Non-pigmented ciliary epithelial cell (primary cell): ENCODE measurements at regions not wholly inside any gene's neighbourhood (a gene's known extent, or its start where the extent isn't known, plus 50 kb on each side); places are given as distances from the start of the nearest gene placed in this dataset.
A peak's percentile ranks its signal among the peaks of the same experiment; 100 is the strongest.
"Not testable (repeated sequence)": the region's sequence is repeated elsewhere in the genome, so short reads cannot be mapped to it uniquely, and the experiment has no call there.

Source experiments
- DNase-seq: peaks from one replicate; pipeline ENCODE4 v3.0.0-alpha.2; 2010; ENCODE audit warnings: low read depth

- no peak for DNase-seq
Measured at GRCh38 chr2:61675204-61675603, 137.0 kb upstream of the XPO1 start.

- no peak for DNase-seq
Measured at GRCh38 chr2:61671561-61672315, 133.6 kb upstream of the XPO1 start.

DNA sequence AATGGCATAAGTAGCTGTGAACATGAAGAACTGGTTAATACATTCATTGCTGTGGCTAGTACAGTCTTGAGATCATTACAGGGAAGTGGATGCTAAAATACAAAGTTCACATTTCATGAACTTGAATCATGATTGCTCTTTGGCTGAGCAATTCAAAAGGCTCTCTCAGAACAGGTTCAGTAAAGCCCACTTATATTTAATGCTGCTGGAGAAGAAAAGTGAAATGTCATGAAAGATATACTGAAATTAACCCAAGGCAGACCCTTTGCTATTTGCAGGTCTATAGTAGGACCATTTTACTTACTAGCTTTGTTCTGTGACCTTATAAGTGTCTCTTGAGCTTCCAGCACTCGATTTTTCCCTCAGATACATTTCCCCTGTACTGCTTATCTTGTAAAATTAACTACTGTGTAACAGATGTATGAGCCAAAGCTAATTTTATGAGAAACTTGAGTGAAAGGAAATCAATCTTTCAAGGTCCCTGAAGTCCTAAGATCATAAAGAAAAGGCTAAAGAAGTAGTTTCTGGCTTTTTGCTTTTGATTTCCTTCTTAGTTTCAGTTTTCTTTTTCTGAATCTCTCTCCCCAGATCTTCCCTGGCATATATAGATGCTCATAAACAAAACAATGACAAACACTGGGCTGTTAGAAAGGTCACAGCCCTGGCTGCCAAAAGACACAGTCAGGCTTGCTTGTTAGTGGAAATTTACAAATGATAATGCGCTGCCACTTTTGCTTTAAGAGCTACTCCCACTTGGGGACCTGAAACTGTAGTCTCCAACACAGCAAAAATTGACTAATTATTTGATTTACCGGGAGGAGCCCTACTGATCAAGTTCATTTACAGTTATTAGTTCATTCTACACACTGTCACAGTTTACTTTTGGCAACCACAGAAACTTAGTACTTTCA is 132.7 kb upstream of the XPO1 start:
- no peak for DNase-seq

DNA sequence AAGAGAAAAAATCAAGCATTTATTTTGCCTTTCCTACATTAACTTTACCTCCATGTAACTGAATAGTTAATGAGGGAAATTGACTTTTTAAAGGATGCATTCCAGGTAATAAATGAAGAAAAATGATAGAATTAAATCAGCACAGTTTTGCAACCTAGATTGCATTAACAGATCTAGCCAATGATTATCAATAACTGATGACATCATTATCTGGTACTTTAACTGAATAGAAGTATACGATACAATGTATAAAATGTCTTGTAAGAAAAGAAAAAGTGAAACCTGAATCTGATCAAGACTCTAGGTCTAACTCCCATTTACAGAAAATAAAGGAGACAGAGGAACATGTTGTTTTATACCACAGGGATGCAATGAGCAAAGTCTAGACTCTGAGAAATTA is 126.0 kb upstream of the XPO1 start:
- no peak for DNase-seq

DNA sequence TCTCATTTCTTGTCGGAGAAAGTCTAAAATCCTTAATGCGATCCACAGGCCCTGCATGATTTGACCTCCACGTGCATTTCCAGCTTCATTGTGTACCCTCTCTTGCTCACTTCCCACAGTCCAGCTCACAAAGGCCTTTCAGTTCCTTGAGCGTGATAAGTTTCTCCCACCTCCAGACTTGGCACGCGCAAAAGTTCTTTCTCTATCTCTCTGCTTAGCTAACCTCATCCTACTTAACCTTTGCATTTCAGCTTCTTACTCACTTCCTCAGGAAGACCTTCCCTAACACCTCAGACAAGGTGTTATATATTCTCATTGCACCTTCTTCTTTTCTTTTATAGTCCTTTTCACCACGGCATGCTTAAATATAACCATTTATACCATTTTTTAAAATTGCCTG is 124.8 kb upstream of the XPO1 start:
- no peak for DNase-seq

- no peak for DNase-seq
Measured at GRCh38 chr2:61660511-61661388, 122.6 kb upstream of the XPO1 start.

- DNase-seq, result no peak
Measured at GRCh38 chr2:61658841-61659780, 121.0 kb upstream of the XPO1 start.

- not testable (repeated sequence) for DNase-seq
Measured at GRCh38 chr2:61649946-61650345, 111.8 kb upstream of the XPO1 start.

DNA sequence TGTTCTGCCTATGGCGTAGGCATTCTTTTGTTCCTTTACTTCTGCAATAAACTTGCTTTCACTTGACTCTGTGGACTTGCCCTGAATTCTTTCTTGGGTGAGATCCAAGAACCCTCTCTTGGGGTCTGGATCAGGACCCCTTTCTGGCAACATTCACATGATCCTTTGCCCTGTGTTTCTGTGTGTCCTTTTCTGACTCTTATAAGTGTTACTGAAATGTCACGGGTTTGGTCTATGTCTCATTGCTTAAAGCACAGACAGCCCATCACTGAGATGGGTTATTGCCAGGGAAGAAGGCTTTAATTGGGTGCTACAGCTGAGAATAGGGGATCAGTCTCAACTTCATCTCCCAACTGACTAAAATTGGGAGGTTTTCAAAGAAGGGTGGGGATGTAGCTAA is 110.9 kb upstream of the XPO1 start:
- DNase-seq, result no peak

DNA sequence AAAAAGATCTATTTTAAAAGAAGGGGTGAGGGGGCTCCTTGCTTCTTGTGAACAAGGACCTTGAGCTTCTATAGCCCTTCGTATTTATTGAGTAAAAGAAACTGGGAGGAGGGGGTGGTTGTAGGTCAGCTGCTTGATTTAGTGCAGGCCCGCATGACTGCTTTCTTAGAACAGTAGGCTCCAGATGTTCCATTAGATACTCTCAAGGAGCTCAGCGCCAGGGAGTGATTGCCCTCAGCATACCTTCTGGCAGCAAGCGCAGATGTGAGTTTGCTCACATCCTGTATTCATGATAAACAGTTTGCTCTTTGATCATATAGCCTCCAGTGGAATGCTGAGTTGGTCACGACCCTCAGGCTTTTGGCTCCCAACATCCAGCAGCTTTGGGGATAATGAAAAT is 108.9 kb upstream of the XPO1 start:
- no peak for DNase-seq

DNA sequence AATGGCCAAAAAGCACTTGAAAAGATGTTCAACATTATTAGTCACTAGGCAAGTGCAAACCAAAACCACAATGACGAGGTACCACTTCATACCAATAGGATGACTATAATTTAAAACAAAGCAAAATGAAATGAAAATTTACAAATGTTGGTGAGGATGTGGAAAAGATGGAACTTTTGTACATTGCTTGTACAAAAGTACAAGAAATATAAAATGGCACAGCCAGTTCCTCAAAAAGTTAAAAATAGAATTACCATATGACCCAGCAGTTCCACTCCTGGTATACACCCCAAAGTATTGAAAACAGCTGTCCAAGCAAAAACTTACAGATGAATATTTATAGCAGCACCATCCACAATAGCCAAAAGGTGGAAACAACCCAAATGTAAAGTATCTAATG is 107.8 kb upstream of the XPO1 start:
- DNase-seq, result peak; percentile 81

DNA sequence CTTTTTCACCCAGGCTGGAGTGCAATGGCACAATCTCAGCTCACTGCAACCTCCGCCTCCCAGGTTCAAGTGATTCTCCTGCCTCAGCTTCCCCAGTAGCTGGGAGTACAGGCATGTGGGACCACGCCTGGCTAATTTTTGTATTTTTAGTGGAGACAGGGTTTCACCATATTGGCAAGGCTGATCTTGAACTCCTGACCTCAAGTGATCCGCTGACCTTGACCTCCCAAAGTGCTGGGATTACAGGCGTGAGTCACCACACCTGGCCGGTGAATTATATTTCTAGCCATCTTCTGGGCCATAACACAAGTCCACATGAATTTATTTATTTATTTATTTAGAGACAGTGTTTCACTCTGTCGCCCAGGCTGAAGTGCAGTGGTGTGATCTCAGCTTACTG is 105.0 kb upstream of the XPO1 start:
- not testable (repeated sequence) for DNase-seq

DNA sequence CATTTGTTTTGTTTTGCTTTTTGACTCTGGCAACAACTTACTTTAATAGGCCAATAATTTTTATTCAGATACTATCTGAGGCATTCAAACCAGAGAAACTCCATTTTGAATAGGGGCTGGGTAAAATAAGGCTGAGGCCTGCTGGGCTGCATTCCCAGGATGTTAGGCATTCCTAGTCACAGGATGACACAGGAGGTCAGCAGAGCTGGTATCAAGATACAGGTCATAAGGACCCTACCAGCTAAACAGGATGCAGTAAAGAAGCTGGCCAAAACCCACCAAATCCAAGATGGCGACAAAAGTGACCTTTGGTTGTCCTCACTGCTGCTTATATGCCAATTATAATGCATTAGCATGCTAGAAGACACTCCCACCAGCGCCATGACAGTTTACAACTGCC is 102.2 kb upstream of the XPO1 start:
- no peak for DNase-seq

DNA sequence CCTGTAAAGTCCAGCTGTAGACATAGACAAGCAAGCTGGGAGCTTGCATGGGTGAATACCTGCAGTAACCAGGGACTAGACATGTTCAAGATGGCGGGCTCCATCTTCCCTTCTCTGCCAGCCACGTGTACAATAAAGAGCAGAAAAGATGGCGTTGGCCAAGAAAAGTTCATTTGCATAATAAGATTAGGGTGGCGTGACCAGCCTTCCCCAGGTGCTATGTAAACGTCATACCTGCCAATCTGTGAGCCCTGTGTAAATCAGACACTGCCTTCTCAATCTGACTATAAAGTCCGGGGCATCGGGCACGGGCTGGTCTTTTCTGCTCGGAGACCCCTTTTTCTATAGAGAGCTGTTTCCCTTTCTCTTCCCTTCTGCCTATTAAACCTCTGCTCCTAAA is 101.6 kb upstream of the XPO1 start:
- DNase-seq, result no peak

DNA sequence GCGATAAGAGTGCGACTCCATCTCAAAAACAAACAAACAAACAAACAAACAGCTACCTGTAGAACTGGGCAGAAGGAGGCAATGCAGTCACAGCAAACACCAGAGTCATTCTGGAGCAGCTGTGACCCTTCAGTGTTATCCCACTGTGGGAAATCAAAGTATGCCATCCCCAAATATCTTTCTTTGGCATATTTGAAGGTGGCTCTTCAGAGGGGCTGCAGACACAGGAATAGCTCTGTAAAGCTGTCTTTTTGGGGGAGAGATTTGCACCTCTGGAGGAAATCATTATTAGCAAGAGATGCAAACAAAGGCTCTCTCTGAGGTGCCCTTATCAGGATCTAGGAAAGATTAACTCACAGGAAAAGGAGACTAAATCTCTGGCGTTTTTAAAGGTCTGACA is 98.5 kb upstream of the XPO1 start:
- no peak for DNase-seq

- no peak for DNase-seq
Measured at GRCh38 chr2:61634512-61634911, 96.4 kb upstream of the XPO1 start.

GRCh38 chr2:61633250-61633649 is 95.1 kb upstream of the XPO1 start:
- DNase-seq, result no peak

DNA sequence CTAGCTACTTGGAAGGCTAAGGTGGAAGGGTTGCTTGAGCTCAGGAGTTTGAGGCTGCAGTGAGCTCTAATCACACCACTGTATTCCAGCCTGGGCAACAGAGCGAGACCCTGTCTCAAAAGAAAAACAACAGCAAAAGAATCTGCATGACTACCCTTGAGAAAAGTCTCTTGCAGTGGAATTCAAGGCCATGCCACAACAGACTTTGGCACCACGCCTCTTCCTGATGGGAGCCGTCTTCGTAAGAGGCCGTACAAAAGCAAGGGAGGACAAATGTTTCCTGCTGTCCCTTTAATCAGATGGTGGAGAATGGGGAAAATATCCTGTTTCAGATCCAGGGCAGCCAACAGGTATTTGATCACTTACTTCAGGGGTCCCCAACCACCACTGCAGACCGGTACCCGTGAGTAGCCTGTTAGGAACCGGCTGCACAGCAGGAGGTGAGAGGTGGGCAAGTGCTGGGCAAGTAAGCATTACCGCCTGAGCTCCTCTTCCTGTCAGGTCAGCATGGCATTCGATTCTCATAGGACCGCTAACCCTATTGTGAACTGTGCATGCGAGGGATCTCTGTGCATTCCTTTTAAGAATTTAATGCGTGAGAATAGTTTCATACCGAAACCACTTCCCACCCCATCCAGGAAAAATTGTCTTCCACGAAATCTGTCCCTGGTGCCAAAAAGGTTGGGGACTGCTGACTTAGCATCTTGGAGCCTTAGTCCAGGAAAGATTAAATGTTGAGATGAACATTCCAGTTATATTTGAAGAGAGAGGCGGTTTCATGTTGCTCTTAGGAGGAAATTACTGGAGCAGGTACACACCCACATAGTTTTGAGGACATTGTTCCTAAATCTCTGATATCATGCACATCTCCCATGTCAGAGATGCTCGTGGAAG is 94.4 kb upstream of the XPO1 start:
- DNase-seq, result no peak

DNA sequence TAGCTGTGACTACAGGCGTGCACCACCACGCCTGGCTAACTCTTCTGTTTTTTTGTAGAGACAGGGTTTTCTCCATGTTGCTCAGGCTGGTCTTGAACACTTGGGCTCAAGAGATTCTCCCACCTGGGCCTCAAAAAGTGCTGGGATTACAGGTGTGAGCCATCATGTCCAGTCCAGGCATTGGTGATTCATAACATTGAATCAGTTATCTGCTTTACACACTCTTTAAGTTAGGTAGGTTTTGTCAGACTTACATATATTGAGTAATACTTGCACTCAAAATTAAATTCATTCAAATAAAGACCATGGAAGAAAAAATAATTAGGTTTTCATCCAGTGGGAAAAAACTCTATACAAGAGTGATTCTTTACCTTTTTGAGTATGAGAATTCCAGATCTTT is 93.2 kb upstream of the XPO1 start:
- DNase-seq, result no peak

- DNase-seq, result no peak
Measured at GRCh38 chr2:61626827-61627226, 88.7 kb upstream of the XPO1 start.
